K562 (cell line): ENCODE measurements at regions not wholly inside any gene's neighbourhood (a gene's known extent, or its start where the extent isn't known, plus 50 kb on each side); places are given as distances from the start of the nearest gene placed in this dataset.

Experiments
- ATAC-seq: fragments of 200-7000 bp; cut with Tn5 transposase; 3 replicates; pipeline ENCODE4 v1.9.1; 2020; ENCODE audit warnings: moderate library complexity
- BruUV-seq: library from RNA; stranded (reverse); fragments of 400-500 nt; replicated peaks from 2 replicates; lab custom pipeline; 2021; lab: Mats Ljungman, UMichigan
- CTCF ChIA-PET: fragments of 300-600 bp; formaldehyde crosslinking; extraction: SDS; loops from one replicate; lab custom pipeline; 2021; ENCODE audit warnings: low intra/inter-chr PET ratio; lab: Yijun Ruan, JAX
- POLR2A ChIA-PET: fragments of 300-600, 350-650 bp; sonication (Branson Sonifier 250); formaldehyde crosslinking; extraction: SDS; loops from one replicate; lab custom pipeline; 2021; ENCODE audit warnings: antibody characterized with exemption, inconsistent platforms; lab: Yijun Ruan, JAX
- DNase-seq, 4 experiments: peaks; one replicate each; pipeline versions ENCODE4 v3.0.0 to v3.0.0-alpha.2; 2011 to 2018; ENCODE audit warnings: low spot score in 3 of 4, mixed read lengths in 3 of 4; ENCODE audit errors: extremely low read depth in 1 of 4
- FAIRE-seq: peaks from 2 replicates; lab custom pipeline; 2011; peaks lifted over from hg19 to GRCh38; lab: Jason Lieb, UNC
- H2AFZ ChIP-seq: 2 replicates; pipeline ENCODE4 v1.6.0; 2011; ENCODE audit warnings: low read depth, low read length, control low read depth, inconsistent platforms
- H3K27ac ChIP-seq: fragments of 200-600 bp; 3 replicates; pipeline ENCODE4 v1.8.0; 2011; ENCODE audit warnings: low read depth, mild to moderate bottlenecking, control low read depth, inconsistent platforms, low read length, moderate library complexity, mixed read lengths; ENCODE audit errors: extremely low read depth
- H3K27me3 ChIP-seq, 2 experiments: fragments of 300-600 bp in 1 of 2; 2 replicates in 1 of 2; 3 replicates in 1 of 2; pipeline versions ENCODE4 v1.6.0 to v1.8.0; 2011; ENCODE audit warnings: inconsistent platforms in 2 of 2, low read length in 2 of 2, mild to moderate bottlenecking in 1 of 2, mixed read lengths in 1 of 2, moderate library complexity in 1 of 2; ENCODE audit not compliant: control insufficient read depth in 2 of 2, insufficient read depth in 2 of 2
- H3K36me3 ChIP-seq: fragments of 300-600 bp; 3 replicates; pipeline ENCODE4 v1.8.0; 2011; ENCODE audit warnings: mild to moderate bottlenecking, low read length, inconsistent platforms; ENCODE audit not compliant: control insufficient read depth, insufficient read depth
- H3K4me1 ChIP-seq, 2 experiments: fragments of 200-600 bp in 1 of 2; replicated peaks in 1 of 2; 2 replicates in 1 of 2; 3 replicates in 1 of 2; pipeline versions ENCODE4 v1.5.1 to v1.8.0; 2011; ENCODE audit warnings: inconsistent platforms in 2 of 2, low read length in 2 of 2, mild to moderate bottlenecking in 1 of 2, mixed read lengths in 1 of 2, moderate library complexity in 1 of 2; ENCODE audit not compliant: control insufficient read depth in 2 of 2, insufficient read depth in 2 of 2
- H3K4me2 ChIP-seq: 2 replicates; pipeline ENCODE4 v1.6.1; 2011; ENCODE audit warnings: low read length, control low read depth, inconsistent platforms, mixed read lengths; ENCODE audit not compliant: insufficient read depth
- H3K4me3 ChIP-seq: fragments of 200-600 bp; sonication (generic), shearing (Covaris generic); 2 replicates; pipeline ENCODE4 v1.5.1; 2016; ENCODE audit warnings: control low read depth, inconsistent platforms
- H3K79me2 ChIP-seq: fragments of 200-600 bp; 3 replicates; pipeline ENCODE4 v1.8.0; 2011; ENCODE audit warnings: low read length, inconsistent platforms; ENCODE audit not compliant: control insufficient read depth, insufficient read depth
- H3K9ac ChIP-seq, 2 experiments: 2 replicates each; pipeline versions ENCODE4 v1.6.0 to v1.6.1; 2011; ENCODE audit warnings: low read depth in 2 of 2, low read length in 2 of 2, control low read depth in 1 of 2, inconsistent platforms in 1 of 2, mild to moderate bottlenecking in 1 of 2, mixed read lengths in 1 of 2; ENCODE audit not compliant: insufficient read depth in 1 of 2
- H3K9me1 ChIP-seq: one replicate; pipeline ENCODE4 v1.6.0; 2011; ENCODE audit warnings: inconsistent platforms, mild to moderate bottlenecking, low read length, moderate library complexity; ENCODE audit not compliant: control insufficient read depth, insufficient read depth
- H3K9me3 ChIP-seq: replicated peaks from 2 replicates; pipeline ENCODE4 v1.5.1; 2011; ENCODE audit warnings: low read depth, low read length, inconsistent platforms; ENCODE audit not compliant: control insufficient read depth, insufficient read depth
- H4K20me1 ChIP-seq: replicated peaks from 2 replicates; pipeline ENCODE4 v1.6.1; 2011; ENCODE audit warnings: low read length, inconsistent platforms, mixed read lengths; ENCODE audit not compliant: control insufficient read depth, insufficient read depth
- ARID2 ChIP-seq: fragments of 450-650 bp; IDR thresholded peaks from 2 replicates; pipeline ENCODE4 v1.6.1; 2017; ENCODE audit warnings: antibody characterized with exemption, mild to moderate bottlenecking
- DNMT1 ChIP-seq: fragments of 450-650 bp; IDR thresholded peaks from 2 replicates; pipeline ENCODE4 v1.6.1; 2016; ENCODE audit warnings: antibody characterized with exemption, mild to moderate bottlenecking
- ESRRA ChIP-seq: fragments of 450-650 bp; IDR thresholded peaks from 2 replicates; pipeline ENCODE4 v1.6.1; 2014; ENCODE audit warnings: low read depth, mild to moderate bottlenecking, moderate library complexity, borderline replicate concordance
- FOXA3 ChIP-seq, 2 experiments: fragments of 450-650 bp in 1 of 2; sonication (generic) in 1 of 2; formaldehyde crosslinking; IDR thresholded peaks in 1 of 2; conservative IDR thresholded peaks in 1 of 2; 2 replicates each; pipeline versions ENCODE4 v1.4.0 to v1.8.0; 2020 to 2022; ENCODE audit warnings: mild to moderate bottlenecking in 2 of 2, missing genetic modification reagents in 1 of 2
- HEY1 ChIP-seq: fragments of 250-450 bp; sonication (Bioruptor Pico); IDR thresholded peaks from 2 replicates; pipeline ENCODE4 v1.5.0; 2020; ENCODE audit warnings: mild to moderate bottlenecking, moderate library complexity, borderline replicate concordance
- HSF4 ChIP-seq: fragments of 250-450 bp; sonication (Bioruptor Pico); IDR thresholded peaks from 2 replicates; pipeline ENCODE4 v2.1.2; 2022; ENCODE audit warnings: mild to moderate bottlenecking, moderate library complexity, borderline replicate concordance
- KHSRP ChIP-seq: fragments of 450-650 bp; IDR thresholded peaks from 2 replicates; pipeline ENCODE4 v1.6.1; 2017
- NCOA1 ChIP-seq: fragments of 450-650 bp; IDR thresholded peaks from 2 replicates; pipeline ENCODE4 v1.6.1; 2016; ENCODE audit warnings: low read depth
- RNF219 ChIP-seq: fragments of 250-450 bp; sonication (Bioruptor Pico); IDR thresholded peaks from 2 replicates; pipeline ENCODE4 v1.5.0; 2022; ENCODE audit warnings: mild to moderate bottlenecking
- SMARCE1 ChIP-seq: fragments of 450-650 bp; IDR thresholded peaks from 2 replicates; pipeline ENCODE4 v1.7.1; 2016; ENCODE audit warnings: mild to moderate bottlenecking
- SMC3 ChIP-seq: conservative IDR thresholded peaks from 2 replicates; pipeline ENCODE4 v1.6.1; 2011; ENCODE audit warnings: low read depth, low read length, improper control_type of control experiment; ENCODE audit not compliant: insufficient read depth
- SOX6 ChIP-seq: fragments of 450-650 bp; IDR thresholded peaks from 2 replicates; pipeline ENCODE4 v1.6.1; 2014; ENCODE audit warnings: mild to moderate bottlenecking
- TAF7 ChIP-seq: fragments of 450-650 bp; IDR thresholded peaks from 2 replicates; pipeline ENCODE4 v1.6.1; 2016; ENCODE audit warnings: missing genetic modification characterization, missing compliant biosample characterization
- TSC22D4 ChIP-seq: fragments of 450-650 bp; IDR thresholded peaks from 2 replicates; pipeline ENCODE4 v1.6.1; 2016; ENCODE audit warnings: missing genetic modification characterization, missing biosample characterization, control low read depth
- USF1 ChIP-seq: sonication (generic); formaldehyde crosslinking; IDR thresholded peaks from 2 replicates; pipeline ENCODE4 v1.9.0; 2022; ENCODE audit warnings: mild to moderate bottlenecking, missing genetic modification reagents
- WHSC1 ChIP-seq: IDR thresholded peaks from one replicate; pipeline ENCODE4 v1.6.1; 2012; ENCODE audit warnings: low read length, control low read depth, inconsistent platforms
- ZFP36 ChIP-seq: fragments of 150-350 bp; IDR thresholded peaks from 2 replicates; pipeline ENCODE4 v1.6.1; 2018; ENCODE audit warnings: low read length, low read depth; ENCODE audit not compliant: partially characterized antibody
- ZKSCAN8 ChIP-seq: fragments of 200-800 bp; sonication (Bioruptor generic); IDR thresholded peaks from 2 replicates; pipeline ENCODE4 v1.6.1; 2016; ENCODE audit warnings: missing genetic modification characterization, missing compliant biosample characterization
- ZNF316 ChIP-seq: fragments of 450-650 bp; IDR thresholded peaks from 2 replicates; pipeline ENCODE4 v1.6.1; 2016
- WGBS: fragments of 100-300 bp; shearing (Covaris generic); methylation state at CpG from one replicate; pipeline ENCODE4 v1.1.6; 2016; ENCODE audit warnings: low coverage, mixed read lengths; ENCODE audit not compliant: insufficient coverage; ENCODE audit errors: missing lambda C conversion rate; 5-methylcytosine and 5-hydroxymethylcytosine counted together
- in situ Hi-C: fragments of 300-500 bp; cut with MboI; formaldehyde crosslinking; loops from 4 replicates; pipeline ENCODE4 v1.15.0; 2018; ENCODE audit warnings: inconsistent platforms, mixed read lengths
- intact Hi-C: fragments of 100-400 bp; cut with micrococcal nuclease; formaldehyde crosslinking; loops from 2 replicates; pipeline ENCODE4 v1.14.2; 2022
- TF ChIP-seq, protein P1 (sequence below): fragments of 450-650 bp; IDR thresholded peaks from 2 replicates; pipeline ENCODE4 v1.6.1; 2014; ENCODE audit warnings: low read depth, mild to moderate bottlenecking, moderate library complexity, borderline replicate concordance

- TF ChIP-seq, protein P1, sequence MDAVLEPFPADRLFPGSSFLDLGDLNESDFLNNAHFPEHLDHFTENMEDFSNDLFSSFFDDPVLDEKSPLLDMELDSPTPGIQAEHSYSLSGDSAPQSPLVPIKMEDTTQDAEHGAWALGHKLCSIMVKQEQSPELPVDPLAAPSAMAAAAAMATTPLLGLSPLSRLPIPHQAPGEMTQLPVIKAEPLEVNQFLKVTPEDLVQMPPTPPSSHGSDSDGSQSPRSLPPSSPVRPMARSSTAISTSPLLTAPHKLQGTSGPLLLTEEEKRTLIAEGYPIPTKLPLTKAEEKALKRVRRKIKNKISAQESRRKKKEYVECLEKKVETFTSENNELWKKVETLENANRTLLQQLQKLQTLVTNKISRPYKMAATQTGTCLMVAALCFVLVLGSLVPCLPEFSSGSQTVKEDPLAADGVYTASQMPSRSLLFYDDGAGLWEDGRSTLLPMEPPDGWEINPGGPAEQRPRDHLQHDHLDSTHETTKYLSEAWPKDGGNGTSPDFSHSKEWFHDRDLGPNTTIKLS = no peak
- no peak for TF ChIP-seq ARID2
These were observed 864.2 kb downstream of the REEP3 start (continued) for GRCh38 chr10:64385355-64385754.

- TF ChIP-seq ZNF316 (no peak), HSF4 (CRISPR knock-in tag) (no peak), KHSRP (no peak), ZKSCAN8 (CRISPR knock-in tag) (no peak), SMARCE1 (no peak), FOXA3 (CRISPR knock-in tag; conservative IDR thresholded peaks at IDR 0.05 in 1 of 2, IDR thresholded peaks at IDR 0.05 in 1 of 2) (no peak), SMC3 (no peak), ZFP36 (no peak), HEY1 (CRISPR knock-in tag) (no peak), WHSC1 (no peak), SOX6 (no peak), DNMT1 (no peak), TAF7 (no peak), TSC22D4 (tag) (no peak), RNF219 (CRISPR knock-in tag) (no peak), USF1 (CRISPR knock-in tag) (no peak), NCOA1 (no peak), ESRRA (no peak)
- Histone ChIP-seq H3K27ac (no peak overlapping the region), H3K4me2 (no peak overlapping the region), H3K9me3 (no peaks in the 10 kb centered on the region), H3K4me3 (no peak overlapping the region), H3K27me3 (no peaks in the 10 kb centered on the region), H3K79me2 (no peaks in the 10 kb centered on the region), H3K36me3 (no peaks in the 10 kb centered on the region), H2AFZ (no peak overlapping the region), H3K9me1 (no peaks in the 10 kb centered on the region), H3K9ac (no peak overlapping the region), H3K4me1 (no peaks in the 10 kb centered on the region), H4K20me1 (no peaks in the 10 kb centered on the region)
- BruUV-seq = no TSS peak
- in situ Hi-C loops (no loop called here), intact Hi-C loops (no loop called here)
- WGBS = 0% methylated on average over 1 of the region's 1 CpG
- ChIA-PET POLR2A (no interaction called here), CTCF (no interaction called here)
- FAIRE-seq (no peak), ATAC-seq (no peak), DNase-seq (no peak)
These were observed 873.5 kb downstream of the REEP3 start for GRCh38 chr10:64394744-64395143.
